ENCODE measurements at regions not wholly inside any gene's neighbourhood (a gene's known extent, or its start where the extent isn't known, plus 50 kb on each side); places are given as distances from the start of the nearest gene placed in this dataset.

DNA sequence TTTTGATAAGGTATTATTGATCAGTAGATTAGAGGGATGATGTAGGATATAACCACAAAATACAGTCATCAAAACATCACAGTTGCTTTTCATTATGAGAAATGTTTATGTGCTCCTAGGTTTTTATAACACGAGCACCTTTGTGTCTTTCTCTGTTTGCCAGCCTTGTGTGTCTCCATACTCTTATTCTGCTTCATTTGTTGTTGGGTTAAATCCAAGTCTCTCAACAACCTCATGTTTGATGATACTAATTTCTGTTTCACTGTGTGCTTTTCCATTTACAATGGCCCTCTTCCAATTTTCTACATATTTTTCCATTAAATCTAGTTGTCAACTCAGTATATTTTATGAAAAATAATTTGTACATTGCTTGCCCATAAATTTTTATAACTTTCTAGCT lies 107.7 kb upstream of the POU2AF2 start:
- Histone ChIP-seq H3K27ac (no peak overlapping the region), H3K4me3 (ENCODE audit: low read depth, low read length) (no peak overlapping the region), H3K36me3 (no peaks in the 10 kb centered on the region), H3K9me3 (ENCODE audit: severe bottlenecking) (no peaks in the 10 kb centered on the region), H3K27me3 (ENCODE audit: insufficient read depth, low read depth, severe bottlenecking) (no peaks in the 10 kb centered on the region)
- TF ChIP-seq, protein P1, sequence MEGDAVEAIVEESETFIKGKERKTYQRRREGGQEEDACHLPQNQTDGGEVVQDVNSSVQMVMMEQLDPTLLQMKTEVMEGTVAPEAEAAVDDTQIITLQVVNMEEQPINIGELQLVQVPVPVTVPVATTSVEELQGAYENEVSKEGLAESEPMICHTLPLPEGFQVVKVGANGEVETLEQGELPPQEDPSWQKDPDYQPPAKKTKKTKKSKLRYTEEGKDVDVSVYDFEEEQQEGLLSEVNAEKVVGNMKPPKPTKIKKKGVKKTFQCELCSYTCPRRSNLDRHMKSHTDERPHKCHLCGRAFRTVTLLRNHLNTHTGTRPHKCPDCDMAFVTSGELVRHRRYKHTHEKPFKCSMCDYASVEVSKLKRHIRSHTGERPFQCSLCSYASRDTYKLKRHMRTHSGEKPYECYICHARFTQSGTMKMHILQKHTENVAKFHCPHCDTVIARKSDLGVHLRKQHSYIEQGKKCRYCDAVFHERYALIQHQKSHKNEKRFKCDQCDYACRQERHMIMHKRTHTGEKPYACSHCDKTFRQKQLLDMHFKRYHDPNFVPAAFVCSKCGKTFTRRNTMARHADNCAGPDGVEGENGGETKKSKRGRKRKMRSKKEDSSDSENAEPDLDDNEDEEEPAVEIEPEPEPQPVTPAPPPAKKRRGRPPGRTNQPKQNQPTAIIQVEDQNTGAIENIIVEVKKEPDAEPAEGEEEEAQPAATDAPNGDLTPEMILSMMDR (IDR thresholded peaks at IDR 0.05; ENCODE audit: low read depth, low read length) = no peak
- DNase-seq = no peak

DNA sequence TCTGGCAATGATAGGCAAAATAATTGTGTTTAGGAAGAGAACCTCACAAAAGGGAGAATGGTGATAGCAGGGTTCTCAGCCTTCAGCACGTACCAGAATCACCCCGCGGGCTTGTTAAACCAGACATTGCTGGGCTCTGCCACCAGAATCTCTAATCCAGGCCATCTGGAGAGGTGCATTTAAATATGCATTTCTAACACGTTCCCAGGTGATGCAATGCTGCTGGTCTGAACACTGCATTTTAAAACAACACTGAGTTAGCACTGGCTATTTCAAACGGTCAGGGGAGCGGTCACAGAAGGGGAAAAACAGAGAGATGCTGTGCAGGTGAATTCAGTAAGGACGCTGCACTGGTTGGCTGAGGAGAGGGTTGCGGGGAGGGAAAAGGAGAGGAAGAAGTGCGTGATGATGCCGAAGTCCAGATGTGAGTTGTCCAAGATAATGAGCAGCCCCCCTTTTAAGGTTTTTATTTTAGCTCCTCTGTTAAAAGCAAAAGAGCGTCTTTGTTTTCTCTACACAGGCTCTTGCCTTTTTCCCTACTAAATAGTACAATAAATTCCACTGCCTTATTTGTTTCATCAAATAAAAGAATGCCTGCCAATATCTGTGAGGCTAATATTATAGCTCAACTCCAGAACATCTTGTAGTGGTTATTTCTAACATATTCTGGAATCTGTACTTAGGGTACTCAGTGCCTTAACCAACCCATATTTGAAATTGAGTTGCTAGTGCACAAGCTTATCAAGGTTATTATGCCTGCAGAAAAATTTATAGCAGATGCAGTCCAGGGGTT lies 109.6 kb upstream of the POU2AF2 start:
- Histone ChIP-seq H3K27ac (no peak overlapping the region), H3K36me3 (no peaks in the 10 kb centered on the region), H3K4me3 (ENCODE audit: low read depth, low read length) (no peak overlapping the region), H3K27me3 (ENCODE audit: insufficient read depth, low read depth, severe bottlenecking) (no peaks in the 10 kb centered on the region), H3K9me3 (ENCODE audit: severe bottlenecking) (no peaks in the 10 kb centered on the region)
- TF ChIP-seq, protein P1 (IDR thresholded peaks at IDR 0.05; ENCODE audit: low read depth, low read length) = no peak
- DNase-seq = peak; percentile 16

DNA sequence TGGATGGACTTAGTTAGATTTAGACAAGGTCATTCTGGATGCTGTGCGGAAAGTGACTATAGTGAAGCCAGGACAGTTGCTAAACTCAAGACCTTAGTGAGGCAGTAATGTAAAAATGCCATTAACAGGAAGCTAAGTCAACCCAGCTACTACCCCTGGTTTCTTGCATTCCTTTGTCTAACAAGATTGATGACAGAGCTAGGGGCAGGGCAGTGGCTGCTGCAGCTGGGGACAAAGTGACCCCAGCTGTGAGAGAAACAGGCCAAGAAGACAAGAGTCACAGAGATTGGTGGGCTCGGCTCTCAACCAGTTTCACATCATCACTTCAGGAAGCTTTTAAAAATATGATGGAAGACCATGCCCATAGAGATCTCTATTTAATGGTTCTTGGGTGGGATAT lies 110.4 kb upstream of the POU2AF2 start:
- DNase-seq = no peak
- TF ChIP-seq, protein P1 (IDR thresholded peaks at IDR 0.05; ENCODE audit: low read depth, low read length) = no peak
- H3K36me3 ChIP-seq = no peaks in the 10 kb centered on the region

DNA sequence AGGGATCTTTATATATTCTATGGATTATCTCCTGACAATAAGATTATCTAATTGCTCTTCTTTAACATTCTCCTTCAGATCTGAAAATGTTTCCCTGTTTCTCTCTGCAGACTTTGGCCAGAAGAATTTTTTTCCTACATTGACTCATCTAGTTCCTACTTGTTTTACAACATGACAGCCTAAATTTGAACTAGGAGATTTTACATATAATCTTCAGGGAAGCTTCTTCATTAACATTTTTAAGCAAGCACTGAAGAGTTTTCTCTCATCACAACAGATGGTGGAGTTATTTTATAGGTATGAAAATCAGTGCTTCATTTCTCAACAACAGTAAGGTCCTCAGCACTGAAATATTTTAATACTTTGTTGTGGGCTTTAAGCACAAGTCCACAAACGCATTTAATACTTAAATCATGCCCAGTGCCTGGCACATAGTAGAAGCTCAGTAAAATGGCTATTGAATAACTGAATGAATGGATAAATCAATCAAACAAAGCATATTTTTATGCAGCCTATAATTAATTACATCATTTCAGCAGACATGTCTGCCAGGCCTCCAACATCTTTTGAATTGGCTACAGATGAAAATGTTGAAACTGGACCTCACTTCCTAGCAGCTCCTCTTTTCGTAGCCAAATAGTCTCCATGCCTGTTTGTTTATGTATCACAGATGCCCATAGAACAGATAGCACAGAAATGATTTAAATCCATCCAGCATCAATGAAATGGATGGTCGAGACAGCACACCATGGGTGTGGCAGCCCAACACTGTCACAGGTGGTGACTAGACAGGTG lies 117.3 kb upstream of the POU2AF2 start:
- no peaks in the 10 kb centered on the region for H3K27me3 ChIP-seq (ENCODE audit: insufficient read depth, low read depth, severe bottlenecking)
- TF ChIP-seq, protein P1 (IDR thresholded peaks at IDR 0.05; ENCODE audit: low read depth, low read length) = no peak
- no peak for DNase-seq

More for the DNA sequence above, 110.4 kb upstream of the POU2AF2 start:
- no peaks in the 10 kb centered on the region for H3K9me3 ChIP-seq (ENCODE audit: severe bottlenecking)
- no peaks in the 10 kb centered on the region for H3K27me3 ChIP-seq (ENCODE audit: insufficient read depth, low read depth, severe bottlenecking)
- no peak overlapping the region for H3K4me3 ChIP-seq (ENCODE audit: low read depth, low read length)
- no peak overlapping the region for H3K27ac ChIP-seq

DNA sequence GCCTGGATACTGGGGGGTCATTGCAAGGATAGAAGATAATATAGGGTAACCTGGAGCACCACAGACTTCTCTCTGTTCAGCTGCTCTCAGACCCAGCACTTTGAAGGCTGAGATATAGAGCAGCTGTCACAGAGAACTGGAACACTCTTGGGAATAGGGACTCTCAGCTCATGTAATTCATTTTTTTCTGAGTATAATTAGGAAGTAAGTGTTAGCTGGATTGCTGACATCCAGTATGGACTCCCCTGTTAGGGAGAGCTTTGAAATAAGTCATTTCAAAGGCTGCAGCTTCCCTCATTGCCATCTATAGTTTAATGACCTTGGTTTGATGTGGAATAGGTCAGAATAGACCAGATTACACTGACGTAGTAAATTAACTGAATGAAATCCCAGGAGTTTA lies 120.8 kb upstream of the POU2AF2 start:
- no peak overlapping the region for H3K4me3 ChIP-seq (ENCODE audit: low read depth, low read length)
- TF ChIP-seq, protein P1 (IDR thresholded peaks at IDR 0.05; ENCODE audit: low read depth, low read length) = no peak
- H3K9me3 ChIP-seq (ENCODE audit: severe bottlenecking) = no peaks in the 10 kb centered on the region
- no peak for DNase-seq
- H3K36me3 ChIP-seq = no peaks in the 10 kb centered on the region
- H3K27me3 ChIP-seq (ENCODE audit: insufficient read depth, low read depth, severe bottlenecking) = no peaks in the 10 kb centered on the region
- H3K27ac ChIP-seq = no peak overlapping the region

More for the DNA sequence above, 117.3 kb upstream of the POU2AF2 start:
- Histone ChIP-seq H3K27ac (no peak overlapping the region), H3K36me3 (no peaks in the 10 kb centered on the region), H3K9me3 (ENCODE audit: severe bottlenecking) (no peaks in the 10 kb centered on the region), H3K4me3 (ENCODE audit: low read depth, low read length) (no peak overlapping the region)
